ENCODE measurements at regions not wholly inside any gene's neighbourhood (a gene's known extent, or its start where the extent isn't known, plus 50 kb on each side); places are given as distances from the start of the nearest gene placed in this dataset.

DNA sequence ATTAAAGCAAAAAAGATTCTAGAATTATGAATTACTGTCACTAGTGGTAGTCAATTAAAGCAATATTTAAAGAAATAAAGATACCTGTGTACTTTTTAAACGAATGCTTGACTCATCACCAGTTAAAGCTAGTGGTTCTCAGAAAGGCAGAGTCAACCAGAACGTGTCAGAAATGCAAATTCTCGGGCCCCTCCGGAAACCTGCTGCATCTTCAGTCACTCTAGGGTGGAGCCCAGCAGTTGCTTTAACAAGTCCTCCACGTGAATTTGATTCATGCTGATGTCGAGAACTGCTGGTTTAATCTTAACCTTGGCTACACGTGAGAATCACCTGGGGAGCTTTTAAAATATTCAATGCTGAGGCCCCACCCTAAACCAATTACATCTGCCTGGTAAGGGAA, 169.8 kb upstream of the SDK2 start:
- DNase-seq (ENCODE audit: low spot score) = no peak
- in situ Hi-C loops (cut with MboI; ENCODE audit: low pct_unique_long_range_greater_than_20kb, low sequenced_read_pairs, unreplicated experiment) = no loop called here
- TF ChIP-seq, protein P1, sequence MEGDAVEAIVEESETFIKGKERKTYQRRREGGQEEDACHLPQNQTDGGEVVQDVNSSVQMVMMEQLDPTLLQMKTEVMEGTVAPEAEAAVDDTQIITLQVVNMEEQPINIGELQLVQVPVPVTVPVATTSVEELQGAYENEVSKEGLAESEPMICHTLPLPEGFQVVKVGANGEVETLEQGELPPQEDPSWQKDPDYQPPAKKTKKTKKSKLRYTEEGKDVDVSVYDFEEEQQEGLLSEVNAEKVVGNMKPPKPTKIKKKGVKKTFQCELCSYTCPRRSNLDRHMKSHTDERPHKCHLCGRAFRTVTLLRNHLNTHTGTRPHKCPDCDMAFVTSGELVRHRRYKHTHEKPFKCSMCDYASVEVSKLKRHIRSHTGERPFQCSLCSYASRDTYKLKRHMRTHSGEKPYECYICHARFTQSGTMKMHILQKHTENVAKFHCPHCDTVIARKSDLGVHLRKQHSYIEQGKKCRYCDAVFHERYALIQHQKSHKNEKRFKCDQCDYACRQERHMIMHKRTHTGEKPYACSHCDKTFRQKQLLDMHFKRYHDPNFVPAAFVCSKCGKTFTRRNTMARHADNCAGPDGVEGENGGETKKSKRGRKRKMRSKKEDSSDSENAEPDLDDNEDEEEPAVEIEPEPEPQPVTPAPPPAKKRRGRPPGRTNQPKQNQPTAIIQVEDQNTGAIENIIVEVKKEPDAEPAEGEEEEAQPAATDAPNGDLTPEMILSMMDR (IDR thresholded peaks at IDR 0.05; ENCODE audit: extremely low read depth, insufficient read depth, missing control alignments) = no peak

DNA sequence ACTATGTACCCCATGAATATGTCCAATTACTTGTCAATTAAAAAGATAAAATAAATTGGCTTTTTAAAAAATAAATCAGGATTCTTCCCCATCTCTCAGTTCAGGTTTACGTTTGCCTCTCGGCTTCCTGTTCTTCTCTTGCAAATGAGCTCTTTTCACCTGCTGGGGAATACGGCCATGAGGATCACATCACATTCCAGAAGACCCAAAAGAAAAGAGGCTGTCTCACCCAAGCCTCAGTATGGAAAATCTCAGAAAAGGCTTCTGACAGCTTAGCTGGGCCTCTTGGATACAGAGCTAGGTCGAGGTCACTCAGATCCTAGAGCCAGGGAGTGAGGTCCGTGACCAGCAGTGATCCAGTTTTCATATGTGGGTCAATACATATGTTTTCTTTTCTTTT, 171.2 kb upstream of the SDK2 start:
- DNase-seq (ENCODE audit: low spot score) = no peak
- in situ Hi-C loops (cut with MboI; ENCODE audit: low pct_unique_long_range_greater_than_20kb, low sequenced_read_pairs, unreplicated experiment) = no loop called here
- TF ChIP-seq, protein P1 (IDR thresholded peaks at IDR 0.05; ENCODE audit: extremely low read depth, insufficient read depth, missing control alignments) = no peak

DNA sequence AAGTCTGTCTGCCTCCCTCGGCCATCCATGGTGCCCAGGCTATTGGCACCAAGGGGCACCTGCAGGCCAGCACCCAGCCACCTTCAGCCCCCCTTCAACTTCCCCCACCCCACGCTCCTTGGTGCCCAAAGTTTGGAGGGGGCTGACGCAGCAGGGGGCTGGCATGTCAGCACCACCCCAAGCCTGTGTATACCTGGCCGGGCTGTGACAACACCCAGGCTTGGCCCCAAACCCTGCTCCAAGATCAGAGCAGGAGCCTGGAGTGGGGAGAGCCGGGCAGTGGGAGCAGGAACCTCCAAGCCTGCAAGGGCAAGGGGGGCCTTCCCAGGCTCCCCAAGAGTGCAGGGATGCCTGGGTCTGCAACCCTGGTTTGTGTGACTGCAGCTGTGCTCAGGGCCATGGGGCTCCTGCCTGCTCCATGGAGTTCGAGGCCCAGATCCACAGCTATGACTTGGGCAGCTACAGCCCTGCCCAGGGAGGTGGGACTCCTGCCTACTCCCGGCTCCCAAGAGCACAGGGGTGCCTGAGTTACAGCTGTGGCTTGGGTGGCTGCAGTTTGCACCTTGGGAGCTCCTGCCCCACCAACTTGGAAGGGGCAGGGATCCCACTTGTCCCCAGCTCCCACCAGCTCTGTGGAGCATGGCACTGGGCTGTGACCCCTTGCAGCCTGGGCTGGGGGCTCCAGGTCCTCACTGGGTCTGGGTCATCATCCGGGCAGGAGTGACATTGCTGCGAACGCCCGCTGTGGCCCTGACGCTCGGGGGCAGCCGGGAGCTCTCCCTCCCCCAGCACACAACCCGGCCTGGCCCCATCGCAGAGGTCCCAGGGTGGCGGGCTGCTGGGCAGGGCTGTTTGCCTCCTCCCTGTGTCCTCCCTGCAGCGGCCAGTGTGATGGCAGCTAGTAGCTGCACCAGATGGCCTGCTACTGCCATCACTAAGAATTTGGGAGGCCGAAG, 175.5 kb upstream of the SDK2 start:
- no peak for DNase-seq (ENCODE audit: low spot score)
- TF ChIP-seq, protein P1 (IDR thresholded peaks at IDR 0.05; ENCODE audit: extremely low read depth, insufficient read depth, missing control alignments) = no peak
- in situ Hi-C loops (cut with MboI; ENCODE audit: low pct_unique_long_range_greater_than_20kb, low sequenced_read_pairs, unreplicated experiment) = no loop called here

DNA sequence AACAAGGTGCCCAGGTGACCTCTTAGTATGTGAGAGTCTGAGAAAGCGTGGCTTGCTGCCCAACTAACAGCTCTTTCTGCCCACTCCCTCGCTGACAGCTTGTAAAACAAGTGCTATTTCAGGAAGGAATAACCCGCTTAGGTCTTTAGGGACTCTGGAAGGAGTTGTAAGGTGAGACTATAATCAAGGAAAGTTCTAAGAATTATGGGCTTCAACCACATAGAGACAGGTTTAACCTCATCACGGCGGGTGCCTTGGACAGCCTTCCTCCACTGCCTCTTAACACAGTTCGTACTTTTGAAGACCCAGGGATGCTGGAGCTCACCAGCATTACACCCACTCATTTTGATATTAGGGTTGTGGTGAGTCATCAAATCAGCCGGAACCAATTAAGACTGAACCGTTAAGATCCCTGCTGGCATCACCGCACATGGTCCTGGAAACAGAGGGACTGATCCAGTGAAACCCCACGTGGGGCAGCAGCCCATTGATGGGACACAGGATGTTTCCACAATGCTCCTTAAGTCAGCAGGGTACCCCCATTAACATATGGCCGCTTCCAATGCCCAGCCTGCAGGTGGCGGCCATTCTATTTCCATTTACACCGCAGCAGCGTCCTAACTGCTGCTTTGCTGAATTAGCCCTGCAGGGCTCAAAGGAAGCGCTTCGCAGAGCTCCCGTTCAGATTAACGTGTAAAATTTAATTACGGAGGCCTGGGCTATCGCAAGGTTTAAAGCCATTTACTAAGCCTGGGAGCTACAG, 176.6 kb upstream of the SDK2 start:
- in situ Hi-C loops (cut with MboI; ENCODE audit: low pct_unique_long_range_greater_than_20kb, low sequenced_read_pairs, unreplicated experiment) = no loop called here
- TF ChIP-seq, protein P1 (IDR thresholded peaks at IDR 0.05; ENCODE audit: extremely low read depth, insufficient read depth, missing control alignments) = peak; percentile 25
- DNase-seq (ENCODE audit: low spot score) = no peak

DNA sequence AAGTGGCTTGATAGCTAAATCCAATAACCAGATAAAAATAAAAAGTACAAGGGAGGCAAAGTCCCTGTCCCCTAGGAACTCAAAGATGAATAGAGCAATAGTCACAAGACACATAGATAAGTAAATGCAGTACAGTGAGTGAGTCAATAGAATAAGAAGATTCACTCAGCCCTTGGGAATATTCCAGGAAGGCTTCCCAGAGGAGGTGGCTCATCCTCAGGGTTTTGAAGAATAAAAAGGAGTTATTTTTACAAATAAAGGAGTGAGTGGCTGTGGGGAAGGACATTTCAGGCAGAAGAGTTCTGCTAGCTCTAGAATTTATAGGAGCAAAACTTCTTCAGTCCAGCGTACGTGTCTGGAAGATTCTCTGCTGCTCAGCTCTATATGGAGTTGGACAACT, 177.4 kb upstream of the SDK2 start:
- TF ChIP-seq, protein P1 (IDR thresholded peaks at IDR 0.05; ENCODE audit: extremely low read depth, insufficient read depth, missing control alignments) = no peak
- in situ Hi-C loops (cut with MboI; ENCODE audit: low pct_unique_long_range_greater_than_20kb, low sequenced_read_pairs, unreplicated experiment) = no loop called here
- DNase-seq (ENCODE audit: low spot score) = no peak

DNA sequence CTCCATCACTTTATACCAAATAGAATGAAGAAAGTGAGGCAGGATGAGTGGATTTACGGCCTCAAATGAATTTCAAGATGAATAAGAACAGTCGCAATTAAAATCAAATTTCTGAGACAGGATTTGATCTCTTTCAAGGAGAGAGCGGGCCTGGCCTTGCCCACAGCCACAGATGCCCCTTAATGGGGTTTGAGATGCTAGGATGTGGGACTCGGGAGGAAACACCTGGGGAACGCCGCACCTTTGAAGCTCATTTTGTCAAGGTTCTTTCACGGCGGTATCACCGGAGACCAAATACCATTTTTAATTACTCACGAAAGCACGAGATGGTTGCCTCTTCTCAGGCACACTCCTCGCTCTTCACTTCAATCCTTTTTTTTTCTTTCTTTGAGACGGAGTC, 178.1 kb upstream of the SDK2 start:
- TF ChIP-seq, protein P1 (IDR thresholded peaks at IDR 0.05; ENCODE audit: extremely low read depth, insufficient read depth, missing control alignments) = no peak
- no peak for DNase-seq (ENCODE audit: low spot score)
- in situ Hi-C loops (cut with MboI; ENCODE audit: low pct_unique_long_range_greater_than_20kb, low sequenced_read_pairs, unreplicated experiment) = no loop called here

Measured in GM13977 (cell line).